Stimulated activated CD4-positive, alpha-beta T cell treated with anti-CD3 and anti-CD28 coated beads, Interleukin-12 subunit alpha, Interleukin-12 subunit beta, amount 100 ng/mL, for 24 hours (primary cell): ENCODE measurements at regions not wholly inside any gene's neighbourhood (a gene's known extent, or its start where the extent isn't known, plus 50 kb on each side); places are given as distances from the start of the nearest gene placed in this dataset.
"Not testable (repeated sequence)": the region's sequence is repeated elsewhere in the genome, so short reads cannot be mapped to it uniquely, and the experiment has no call there.

Experiments
- DNase-seq, 2 experiments: peaks; one replicate each; pipeline ENCODE4 v3.0.0-alpha.2; 2020; ENCODE audit warnings: low read depth in 2 of 2

DNA sequence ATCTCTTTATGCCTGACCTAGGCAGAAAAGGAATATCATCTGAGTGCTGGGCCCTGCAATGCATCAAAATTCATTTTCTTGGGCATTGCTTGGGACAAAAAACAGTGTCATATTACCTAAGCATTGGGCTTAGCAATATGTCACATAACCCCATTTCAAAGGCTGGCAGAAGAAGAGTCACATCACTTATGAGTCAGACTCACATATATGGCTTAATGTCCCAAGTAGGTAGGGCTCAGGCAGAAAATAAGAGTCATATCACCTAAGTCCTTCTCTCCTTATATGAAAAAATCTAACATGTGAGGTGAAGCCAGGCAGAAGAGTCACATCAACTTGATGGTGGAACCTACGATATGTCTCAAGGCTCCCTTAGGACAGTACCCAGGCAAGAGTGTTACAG, 967.2 kb upstream of the AMELY start:
- DNase-seq = no peak

- no peak for DNase-seq
Observed at GRCh38 chrY:7877458-7877857, 965.9 kb upstream of the AMELY start.

GRCh38 chrY:7874080-7874479, 962.5 kb upstream of the AMELY start:
- DNase-seq = no peak

DNA sequence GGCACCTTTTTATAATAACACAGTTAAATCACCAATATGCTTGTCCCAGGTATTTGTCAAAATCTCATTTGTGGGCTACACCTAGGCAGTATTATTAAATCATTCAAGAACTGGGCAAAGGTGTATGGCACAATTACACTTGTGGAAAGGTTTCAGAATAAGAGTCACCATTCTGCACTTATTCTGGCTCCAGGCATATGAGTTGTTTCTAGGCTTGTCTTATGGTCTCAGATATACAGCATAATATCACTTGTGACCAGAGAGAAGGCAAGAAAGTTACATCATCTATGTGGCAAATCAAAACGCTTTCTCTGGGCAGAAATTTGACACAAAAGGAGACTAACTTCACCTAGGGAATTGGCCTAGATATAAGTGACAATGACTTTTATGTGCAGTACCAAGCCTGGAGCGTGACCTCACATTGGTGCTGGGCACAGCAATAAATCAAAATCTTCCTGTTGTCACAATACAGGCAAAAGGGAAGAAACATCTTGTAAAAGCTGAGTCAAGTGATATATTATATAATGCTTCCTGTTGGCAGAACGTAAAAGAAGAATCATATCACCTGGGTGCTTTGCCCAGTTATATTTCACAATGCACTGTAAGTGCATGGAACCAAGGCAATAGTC, 959.9 kb upstream of the AMELY start:
- no peak for DNase-seq

DNA sequence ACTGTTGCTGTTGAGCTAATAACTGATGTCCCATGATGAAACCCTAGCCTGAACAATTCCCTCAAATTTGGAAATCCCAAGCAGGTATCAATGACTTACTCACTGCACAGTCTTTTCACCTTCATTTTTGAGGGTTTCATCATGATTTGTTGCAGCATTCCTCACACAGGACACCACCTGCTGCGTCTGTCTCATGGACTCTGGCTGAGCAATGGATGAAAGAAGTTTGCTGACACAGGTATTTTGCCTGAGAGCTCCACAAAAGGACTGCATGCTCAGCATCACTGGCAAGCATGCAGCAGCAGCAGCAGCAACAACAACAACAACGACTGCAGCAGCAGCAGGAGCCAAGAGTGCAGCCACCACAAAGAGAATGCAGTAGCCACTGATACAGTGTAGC, 955.4 kb upstream of the AMELY start:
- DNase-seq = no peak

DNA sequence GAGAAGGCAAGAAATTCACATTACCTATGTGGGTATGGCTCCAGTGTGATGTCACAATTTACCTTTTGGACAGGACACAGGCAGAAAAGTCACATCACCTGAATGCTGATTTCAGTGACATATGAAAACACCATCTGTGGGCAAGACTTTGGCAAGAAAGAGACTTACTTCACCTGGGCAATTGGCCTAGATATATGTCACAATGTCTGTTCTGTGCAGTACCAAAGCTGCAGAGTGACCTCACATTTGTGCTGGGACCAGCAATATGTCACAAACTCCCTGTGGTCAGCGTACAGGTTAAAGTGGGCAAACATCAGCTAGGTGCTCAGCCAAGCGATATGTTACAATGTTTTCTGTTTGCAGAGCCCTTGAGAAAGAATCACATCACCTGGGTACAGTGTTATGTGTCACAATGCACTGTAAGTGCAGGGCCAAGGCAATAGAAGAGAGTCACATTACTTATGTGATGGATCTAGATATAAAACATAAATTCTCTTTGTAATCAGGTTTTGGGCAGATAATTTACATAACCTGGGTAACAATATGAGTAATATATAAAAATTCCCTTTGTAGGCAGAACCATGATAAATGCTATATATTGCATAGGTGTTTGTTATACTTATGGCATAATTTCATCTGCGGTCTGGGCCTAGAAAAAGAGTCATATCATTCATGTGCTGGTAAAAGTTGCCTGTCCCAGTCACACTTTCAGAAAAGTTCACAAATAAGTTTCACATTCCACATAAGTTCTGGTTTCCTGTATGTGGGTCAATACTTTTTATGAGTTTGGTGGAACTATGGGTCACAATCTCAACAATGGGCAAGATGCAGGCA, 949.4 kb upstream of the AMELY start:
- DNase-seq = no peak

- DNase-seq = no peak
Observed at GRCh38 chrY:7850191-7850590, 938.6 kb upstream of the AMELY start.

GRCh38 chrY:7845776-7846175, 934.2 kb upstream of the AMELY start:
- DNase-seq = no peak

DNA sequence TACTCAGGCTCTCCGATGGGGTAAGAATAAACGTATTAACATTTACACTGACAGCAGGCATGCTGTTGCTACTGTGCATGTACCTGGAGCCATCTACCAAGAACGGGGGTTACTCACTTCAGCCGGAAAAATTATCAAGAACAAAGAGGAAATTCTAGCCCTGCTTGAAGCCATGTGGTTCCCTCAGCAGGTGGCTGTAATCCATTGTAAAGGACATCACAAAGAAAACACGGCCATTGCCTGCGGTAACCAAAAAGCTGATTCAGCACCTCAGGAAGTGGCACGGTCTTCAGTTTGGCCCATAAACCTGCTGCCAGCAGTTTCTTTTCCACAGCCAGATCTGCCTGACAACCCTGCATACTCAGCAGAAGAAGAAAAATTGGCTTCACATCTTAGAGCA, 925.5 kb upstream of the AMELY start:
- DNase-seq = no peak

DNA sequence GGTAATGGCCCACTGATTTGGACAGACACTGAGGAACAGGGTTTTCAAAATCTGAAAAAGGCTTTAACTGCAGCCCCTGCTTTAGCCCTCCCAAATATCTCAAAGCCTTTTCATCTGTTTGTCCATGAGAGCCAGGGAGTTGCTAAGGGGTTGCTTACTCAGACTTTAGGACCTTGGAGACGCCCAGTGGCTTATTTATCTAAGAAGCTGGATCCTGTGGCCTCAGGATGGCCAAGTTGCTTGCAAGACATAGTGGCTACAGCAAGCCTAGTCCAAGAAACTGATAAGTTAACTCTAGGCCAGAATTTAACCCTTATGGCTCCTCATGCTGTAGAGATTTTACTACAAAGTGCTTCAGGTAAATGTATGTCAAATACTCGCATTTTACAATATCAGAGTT, 924.8 kb upstream of the AMELY start:
- no peak for DNase-seq

- no peak for DNase-seq
Observed at GRCh38 chrY:7835416-7835815, 923.9 kb upstream of the AMELY start.

GRCh38 chrY:7834284-7834683, 922.7 kb upstream of the AMELY start:
- DNase-seq = no peak

GRCh38 chrY:7830881-7831280, 919.3 kb upstream of the AMELY start:
- not testable (repeated sequence) for DNase-seq

- no peak for DNase-seq
Observed at GRCh38 chrY:7826533-7826932, 915.0 kb upstream of the AMELY start.

DNA sequence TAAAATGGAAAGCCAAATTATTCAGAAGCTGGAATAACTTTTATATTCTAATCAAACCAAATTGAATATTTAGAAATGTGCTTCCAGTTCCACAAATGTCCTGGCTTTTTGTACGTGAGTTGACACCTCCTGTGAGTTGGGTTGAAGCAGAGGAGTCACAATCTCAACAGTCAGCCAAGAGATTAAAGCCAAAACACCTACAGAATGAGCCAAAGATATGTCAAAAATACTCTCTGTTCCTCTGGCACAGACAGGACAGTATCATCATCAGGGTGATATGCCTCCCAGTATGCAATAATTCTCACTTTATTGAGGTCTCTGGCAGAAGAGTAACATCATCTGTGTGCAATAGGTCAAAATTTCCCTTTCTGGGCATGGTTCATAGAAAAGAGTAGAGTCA, 914.3 kb upstream of the AMELY start:
- DNase-seq = no peak

DNA sequence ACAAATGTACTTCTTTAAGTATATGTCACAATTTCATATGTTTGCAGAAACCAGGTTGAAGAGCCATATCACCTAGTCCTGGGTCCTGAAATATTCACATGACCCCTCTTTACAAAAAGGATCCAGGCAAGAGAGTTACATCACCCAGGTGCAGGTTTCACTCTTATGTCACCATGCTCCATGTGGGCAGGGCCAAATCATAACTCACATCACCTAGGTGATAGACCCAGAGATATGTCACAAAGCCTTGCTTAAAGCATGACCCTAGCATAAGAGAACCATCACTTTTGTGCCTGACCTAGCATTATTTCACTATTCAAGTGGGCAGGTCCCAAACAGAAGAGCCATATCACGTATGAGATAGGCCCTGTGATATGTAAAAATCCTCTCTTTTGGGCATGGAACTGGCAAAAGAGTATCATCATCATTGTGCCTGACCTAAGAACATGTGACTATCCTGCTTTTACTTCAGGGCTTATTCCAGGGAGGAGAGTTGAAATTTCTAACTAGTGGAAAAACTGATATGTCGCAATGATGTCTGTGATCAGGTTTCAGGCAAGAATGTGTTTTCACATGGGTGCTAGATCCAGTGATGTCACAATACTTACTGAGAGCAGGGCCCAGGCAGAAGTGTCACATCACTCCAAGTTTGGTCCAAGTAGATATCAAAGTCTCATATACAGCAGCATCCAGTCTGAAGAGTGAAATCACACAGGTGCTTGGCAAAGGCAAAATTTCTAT, 909.9 kb upstream of the AMELY start:
- no peak for DNase-seq

DNA sequence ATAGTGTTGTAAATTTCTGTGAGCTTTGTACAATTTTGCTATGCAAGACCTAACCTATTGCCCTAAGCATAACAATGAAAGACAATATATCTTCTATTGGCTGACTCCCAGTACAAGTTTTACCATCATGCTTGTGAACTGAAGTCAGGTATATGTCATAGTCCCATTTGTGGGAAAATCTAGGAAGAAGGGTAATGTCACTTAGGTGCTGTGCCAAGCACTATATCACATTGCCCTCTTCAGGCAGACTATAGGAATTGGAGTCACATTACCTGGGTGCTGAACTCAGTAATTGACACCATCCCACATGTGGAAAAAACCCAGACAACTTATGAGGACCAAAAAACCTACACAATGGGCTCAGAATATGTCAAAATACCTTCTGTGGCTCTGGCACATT, 907.4 kb upstream of the AMELY start:
- no peak for DNase-seq

DNA sequence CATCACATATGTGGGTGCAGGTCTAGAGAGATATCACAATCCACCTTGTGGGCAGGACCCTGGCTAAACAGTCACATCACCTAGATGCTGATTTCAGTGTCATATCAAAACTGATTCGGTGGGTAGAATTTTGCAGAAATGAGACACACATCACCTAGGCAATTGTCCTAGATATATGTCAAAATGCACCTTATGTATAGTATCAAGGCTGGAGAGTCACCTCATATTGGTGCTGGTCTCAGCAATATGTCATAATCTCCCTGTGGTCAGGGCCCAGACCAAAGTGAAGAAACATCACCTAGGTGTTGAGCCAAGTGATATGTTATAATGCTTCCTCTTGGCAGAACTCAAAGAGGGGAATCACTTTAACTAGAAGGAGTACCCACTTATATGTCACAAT, 905.0 kb upstream of the AMELY start:
- no peak for DNase-seq

DNA sequence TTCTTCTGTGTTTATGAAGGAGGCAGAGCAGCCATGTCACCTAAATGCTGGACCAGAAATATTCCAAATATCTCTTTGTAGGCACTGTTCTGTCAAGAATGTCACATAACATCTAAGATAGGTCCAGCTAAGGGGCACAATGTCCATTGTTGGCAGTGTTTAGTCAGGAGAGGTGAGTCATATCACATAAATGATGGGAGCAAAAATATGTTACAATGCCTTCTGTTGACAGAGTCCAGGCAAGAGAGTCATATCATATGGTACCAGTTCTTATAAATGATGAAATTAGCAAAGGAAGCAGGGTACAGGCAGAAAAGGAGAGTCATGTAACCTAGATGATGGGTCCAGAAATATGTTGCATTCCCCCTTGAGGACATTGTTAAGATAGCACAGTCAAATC, 904.4 kb upstream of the AMELY start:
- DNase-seq = no peak

DNA sequence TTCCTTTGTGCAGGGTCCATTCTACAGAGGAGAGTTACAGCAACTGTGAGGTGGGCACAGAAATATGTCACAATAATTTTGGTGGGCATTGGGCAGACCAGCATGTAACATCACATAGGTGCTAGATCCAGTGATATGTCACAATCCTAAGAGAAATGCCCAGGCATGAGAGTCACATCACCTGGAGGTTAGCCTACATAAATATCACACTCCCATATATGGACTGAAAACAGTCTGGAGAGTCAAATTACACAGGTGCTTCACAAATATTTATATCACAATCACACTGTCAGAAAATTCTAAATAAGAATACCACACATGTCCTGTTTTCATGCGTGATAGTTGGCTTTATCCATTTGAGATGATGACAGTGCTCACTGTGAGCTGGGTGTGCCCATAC, 903.7 kb upstream of the AMELY start:
- no peak for DNase-seq

DNA sequence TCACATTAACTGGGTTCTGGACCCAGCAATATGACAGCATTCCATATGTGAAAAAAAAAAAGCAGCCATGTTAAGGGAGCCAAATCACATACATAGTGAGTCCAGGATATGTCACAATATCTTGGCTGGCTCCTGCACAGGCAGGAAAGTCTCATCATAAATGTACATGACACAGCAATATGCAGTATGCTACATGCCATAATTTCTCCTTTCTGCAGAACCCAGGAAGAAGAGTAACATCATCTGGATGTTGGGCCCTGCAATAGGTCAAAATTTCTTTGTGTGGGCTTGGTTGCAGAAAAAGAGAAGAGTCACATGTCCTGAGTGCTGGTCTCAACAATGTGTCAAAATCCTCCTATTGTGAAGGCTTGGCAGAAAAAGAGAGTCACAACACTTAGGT, 902.8 kb upstream of the AMELY start:
- DNase-seq = no peak

DNA sequence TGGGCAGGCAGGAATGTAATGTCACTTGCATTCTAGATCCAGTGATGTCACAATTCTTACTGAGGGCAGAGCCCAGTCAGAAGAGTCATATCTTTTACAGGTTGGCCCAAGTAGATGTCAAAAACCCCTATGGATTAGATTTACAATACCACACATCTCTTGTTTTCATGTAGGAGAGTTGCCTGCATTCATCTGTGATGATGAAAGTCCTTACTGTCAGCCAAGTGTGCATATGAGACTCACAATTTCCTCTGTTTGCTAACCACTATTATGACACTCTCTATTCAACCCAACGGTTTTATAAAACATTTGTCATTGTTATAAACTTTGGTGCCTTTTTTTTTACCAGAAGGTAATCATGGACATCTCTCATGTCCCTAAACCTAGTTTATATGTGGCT, 898.8 kb upstream of the AMELY start:
- no peak for DNase-seq

- no peak for DNase-seq
Observed at GRCh38 chrY:7807516-7807870, 895.9 kb upstream of the AMELY start.
